Uterus (tissue), 2 donors: ENCODE measurements at regions not wholly inside any gene's neighbourhood (a gene's known extent, or its start where the extent isn't known, plus 50 kb on each side); places are given as distances from the start of the nearest gene placed in this dataset.

Source experiments
- POLR2A ChIP-seq, 2 donors: fragments of 450-650 bp; IDR thresholded peaks; one replicate each; pipeline ENCODE4 v1.6.1; 2016; ENCODE audit warnings: antibody characterized with exemption in 2 of 2, mild to moderate bottlenecking in 1 of 2, moderate library complexity in 1 of 2
- TF ChIP-seq, protein P1 (sequence below), 4 experiments: fragments of 200-600 bp in 2 of 4; fragments of 450-650 bp in 2 of 4; sonication (generic) in 2 of 4; IDR thresholded peaks; one replicate each; pipeline ENCODE4 v1.5.1; 2016 to 2019; ENCODE audit warnings: antibody characterized with exemption in 4 of 4, mild to moderate bottlenecking in 2 of 4, moderate library complexity in 1 of 4

DNA sequence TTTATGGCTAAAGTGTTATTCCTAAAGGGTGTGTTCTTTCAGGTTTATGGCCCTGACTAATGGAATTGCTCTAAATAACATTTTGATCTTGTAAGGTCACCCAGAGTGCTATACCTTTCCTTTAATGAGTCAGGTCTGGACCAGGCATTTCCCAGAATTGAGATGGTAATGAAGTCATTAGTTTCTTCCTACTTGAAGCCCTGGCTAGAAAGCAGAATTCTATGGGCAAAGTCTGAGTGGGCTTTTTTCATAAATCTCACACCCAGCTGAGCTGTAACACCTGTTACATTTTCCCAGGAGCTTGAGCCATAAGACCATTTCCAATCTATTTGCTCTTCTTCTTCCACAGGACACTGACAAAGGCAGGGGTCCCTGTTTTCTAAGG is 122.0 kb upstream of the ID4 start:
- TF ChIP-seq POLR2A (IDR thresholded peaks at IDR 0.05) = no peak
- TF ChIP-seq, protein P1, sequence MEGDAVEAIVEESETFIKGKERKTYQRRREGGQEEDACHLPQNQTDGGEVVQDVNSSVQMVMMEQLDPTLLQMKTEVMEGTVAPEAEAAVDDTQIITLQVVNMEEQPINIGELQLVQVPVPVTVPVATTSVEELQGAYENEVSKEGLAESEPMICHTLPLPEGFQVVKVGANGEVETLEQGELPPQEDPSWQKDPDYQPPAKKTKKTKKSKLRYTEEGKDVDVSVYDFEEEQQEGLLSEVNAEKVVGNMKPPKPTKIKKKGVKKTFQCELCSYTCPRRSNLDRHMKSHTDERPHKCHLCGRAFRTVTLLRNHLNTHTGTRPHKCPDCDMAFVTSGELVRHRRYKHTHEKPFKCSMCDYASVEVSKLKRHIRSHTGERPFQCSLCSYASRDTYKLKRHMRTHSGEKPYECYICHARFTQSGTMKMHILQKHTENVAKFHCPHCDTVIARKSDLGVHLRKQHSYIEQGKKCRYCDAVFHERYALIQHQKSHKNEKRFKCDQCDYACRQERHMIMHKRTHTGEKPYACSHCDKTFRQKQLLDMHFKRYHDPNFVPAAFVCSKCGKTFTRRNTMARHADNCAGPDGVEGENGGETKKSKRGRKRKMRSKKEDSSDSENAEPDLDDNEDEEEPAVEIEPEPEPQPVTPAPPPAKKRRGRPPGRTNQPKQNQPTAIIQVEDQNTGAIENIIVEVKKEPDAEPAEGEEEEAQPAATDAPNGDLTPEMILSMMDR (IDR thresholded peaks at IDR 0.05) = no peak
